Mononuclear cell (primary cell): ENCODE measurements at regions not wholly inside any gene's neighbourhood (a gene's known extent, or its start where the extent isn't known, plus 50 kb on each side); places are given as distances from the start of the nearest gene placed in this dataset.
"Not testable (repeated sequence)": the region's sequence is repeated elsewhere in the genome, so short reads cannot be mapped to it uniquely, and the experiment has no call there.

ENCODE experiments used
- H3K27me3 ChIP-seq: 2 replicates; pipeline ENCODE4 v1.6.0; 2011; ENCODE audit warnings: low read length, control low read depth; ENCODE audit not compliant: insufficient read depth
- H3K4me1 ChIP-seq: 2 replicates; pipeline ENCODE4 v1.5.1; 2011; ENCODE audit warnings: mild to moderate bottlenecking, low read length, control low read depth; ENCODE audit not compliant: insufficient read depth
- H3K4me3 ChIP-seq: 2 replicates; pipeline ENCODE4 v1.5.1; 2011; ENCODE audit warnings: mild to moderate bottlenecking, low read length, moderate library complexity
- H3K9me3 ChIP-seq: 2 replicates; pipeline ENCODE4 v1.5.1; 2011; ENCODE audit warnings: low read depth, mild to moderate bottlenecking, control low read depth, low read length

- H3K4me3 ChIP-seq = no peak overlapping the region
- H3K27me3 ChIP-seq = no peaks in the 10 kb centered on the region
- H3K4me1 ChIP-seq = no peaks in the 10 kb centered on the region
- no peaks in the 10 kb centered on the region for H3K9me3 ChIP-seq
These were observed 304.8 kb downstream of the PTPRC start for GRCh38 chr1:198943484-198944187.

DNA sequence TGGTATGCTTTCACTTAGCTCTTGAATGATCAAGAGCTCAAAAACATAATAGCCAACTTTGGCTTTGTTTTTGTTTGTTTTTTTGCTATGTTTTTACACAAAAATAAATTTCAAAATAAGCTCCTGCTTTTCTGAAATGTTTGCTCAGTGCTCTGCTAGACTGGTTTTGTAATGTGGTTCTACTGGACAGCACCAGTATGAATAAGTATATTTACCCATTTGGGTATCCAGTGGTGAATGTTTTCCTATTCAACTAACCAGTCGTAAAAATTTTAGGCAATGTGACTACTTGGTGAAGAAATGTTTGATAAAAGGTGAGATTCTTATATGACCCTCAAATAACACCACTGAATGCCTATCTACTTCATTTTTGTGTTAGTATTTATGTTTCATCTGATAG, 308.6 kb downstream of the PTPRC start:
- Histone ChIP-seq H3K4me3 (no peak overlapping the region), H3K27me3 (no peaks in the 10 kb centered on the region), H3K4me1 (no peaks in the 10 kb centered on the region), H3K9me3 (no peaks in the 10 kb centered on the region)

- no peaks in the 10 kb centered on the region for H3K27me3 ChIP-seq
- no peaks in the 10 kb centered on the region for H3K9me3 ChIP-seq
- H3K4me1 ChIP-seq = no peaks in the 10 kb centered on the region
- no peak overlapping the region for H3K4me3 ChIP-seq
These were observed 310.2 kb downstream of the PTPRC start for GRCh38 chr1:198948895-198949659.

- no peaks in the 10 kb centered on the region for H3K27me3 ChIP-seq
- H3K4me3 ChIP-seq = no peak overlapping the region
- H3K4me1 ChIP-seq = no peaks in the 10 kb centered on the region
- H3K9me3 ChIP-seq = peaks cover 1% of the 10 kb centered on the region
These were observed 311.2 kb downstream of the PTPRC start for GRCh38 chr1:198950036-198950435.

- no peaks in the 10 kb centered on the region for H3K4me1 ChIP-seq
- no peak overlapping the region for H3K4me3 ChIP-seq
- peaks cover 5% of the 10 kb centered on the region for H3K9me3 ChIP-seq
- H3K27me3 ChIP-seq = no peaks in the 10 kb centered on the region
These were observed 316.2 kb downstream of the PTPRC start for GRCh38 chr1:198955085-198955484.

DNA sequence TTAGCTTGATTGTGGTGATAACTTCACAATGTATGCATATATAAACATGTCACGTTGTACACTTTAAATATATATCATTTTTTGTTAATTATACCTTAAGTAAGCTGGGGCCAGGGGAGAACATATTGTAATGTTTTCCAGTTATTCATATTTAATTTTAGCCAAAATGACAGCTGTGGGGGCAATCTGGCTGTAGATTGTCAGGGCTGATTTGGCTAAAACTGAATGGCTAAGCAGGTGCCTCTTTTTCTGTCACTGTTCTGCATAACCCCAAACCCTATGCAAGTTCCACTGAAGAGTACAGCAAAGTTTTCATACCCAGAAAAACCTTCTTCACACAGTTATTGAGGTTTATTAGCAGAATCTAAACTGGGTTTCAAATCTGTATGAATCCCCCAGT, 318.2 kb downstream of the PTPRC start:
- peaks cover 5% of the 10 kb centered on the region for H3K9me3 ChIP-seq
- no peaks in the 10 kb centered on the region for H3K27me3 ChIP-seq
- no peaks in the 10 kb centered on the region for H3K4me1 ChIP-seq
- no peak overlapping the region for H3K4me3 ChIP-seq

GRCh38 chr1:198959032-198959431, 320.2 kb downstream of the PTPRC start:
- H3K4me1 ChIP-seq = no peaks in the 10 kb centered on the region
- no peaks in the 10 kb centered on the region for H3K27me3 ChIP-seq
- peaks cover 5% of the 10 kb centered on the region for H3K9me3 ChIP-seq
- H3K4me3 ChIP-seq = no peak overlapping the region

- no peaks in the 10 kb centered on the region for H3K4me1 ChIP-seq
- H3K27me3 ChIP-seq = no peaks in the 10 kb centered on the region
- peaks cover 5% of the 10 kb centered on the region for H3K9me3 ChIP-seq
- no peak overlapping the region for H3K4me3 ChIP-seq
These were observed 320.8 kb downstream of the PTPRC start for GRCh38 chr1:198959676-198960075.

GRCh38 chr1:198963796-198964195, 325.0 kb downstream of the PTPRC start:
- H3K9me3 ChIP-seq, H3K4me3 ChIP-seq, H3K4me1 ChIP-seq, H3K27me3 ChIP-seq: not testable (repeated sequence)

GRCh38 chr1:198966519-198966918, 327.7 kb downstream of the PTPRC start:
- H3K4me1 ChIP-seq = no peaks in the 10 kb centered on the region
- no peaks in the 10 kb centered on the region for H3K9me3 ChIP-seq
- H3K4me3 ChIP-seq = no peak overlapping the region
- H3K27me3 ChIP-seq = no peaks in the 10 kb centered on the region

DNA sequence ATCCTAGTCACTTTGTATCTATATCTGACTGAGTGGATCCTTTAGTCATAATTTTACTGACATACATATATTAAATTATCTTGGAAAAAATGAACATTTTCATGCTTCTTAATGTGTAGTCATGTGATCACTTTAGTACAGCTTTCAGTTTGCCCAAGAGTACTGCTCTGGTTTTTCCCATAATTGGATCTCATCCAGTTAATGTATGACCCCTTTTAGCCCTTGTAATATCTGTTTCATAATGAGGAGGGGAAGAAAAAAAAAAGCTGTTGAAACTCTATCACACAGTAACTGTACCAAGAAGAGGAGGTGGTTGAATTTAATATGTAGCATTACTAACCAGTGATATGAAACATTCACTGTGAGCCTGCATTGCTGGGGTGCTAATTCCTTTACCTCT, 328.7 kb downstream of the PTPRC start:
- Histone ChIP-seq H3K4me3 (no peak overlapping the region), H3K9me3 (no peaks in the 10 kb centered on the region), H3K4me1 (no peaks in the 10 kb centered on the region), H3K27me3 (no peaks in the 10 kb centered on the region)

DNA sequence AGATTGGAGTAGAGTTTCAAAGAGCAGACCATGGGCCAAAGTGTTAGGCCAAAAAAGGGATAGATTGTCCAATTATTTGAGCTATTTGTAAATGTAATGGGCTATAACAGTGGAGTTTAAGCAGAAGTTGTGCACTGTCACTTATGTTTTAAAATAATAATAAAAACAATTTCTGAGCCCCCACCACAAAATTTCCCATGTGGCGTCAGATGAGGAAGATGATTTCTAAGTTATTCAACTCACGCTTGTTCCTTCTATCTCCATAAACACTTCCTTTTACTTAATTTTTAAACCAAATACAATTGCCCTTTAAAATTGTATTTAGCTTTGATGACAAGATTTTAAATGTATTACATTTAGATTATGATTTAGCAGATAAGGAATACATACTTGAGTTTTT, 330.0 kb downstream of the PTPRC start:
- Histone ChIP-seq H3K4me3 (no peak overlapping the region), H3K4me1 (no peaks in the 10 kb centered on the region), H3K9me3 (no peaks in the 10 kb centered on the region), H3K27me3 (no peaks in the 10 kb centered on the region)

GRCh38 chr1:198969981-198970380, 331.1 kb downstream of the PTPRC start:
- H3K9me3 ChIP-seq = no peaks in the 10 kb centered on the region
- no peaks in the 10 kb centered on the region for H3K4me1 ChIP-seq
- no peak overlapping the region for H3K4me3 ChIP-seq
- no peaks in the 10 kb centered on the region for H3K27me3 ChIP-seq

DNA sequence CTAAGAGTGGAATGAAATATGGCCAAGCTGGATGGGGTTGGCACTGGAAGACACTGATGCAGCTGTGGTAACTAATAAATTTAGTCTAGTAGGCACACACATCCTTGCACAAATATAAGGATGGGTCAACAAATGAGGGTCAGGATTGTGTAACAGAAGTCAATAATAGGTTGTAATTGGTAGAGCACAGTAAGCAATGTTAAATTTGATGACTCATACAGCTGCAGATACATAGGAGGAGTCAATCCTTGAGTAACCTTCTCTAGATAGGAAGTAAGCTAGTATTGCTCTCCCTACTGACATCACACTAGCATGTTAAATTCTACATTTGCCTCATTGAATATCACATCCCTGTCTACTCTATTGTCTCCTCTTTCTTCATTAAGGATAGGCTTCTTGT, 332.1 kb downstream of the PTPRC start:
- H3K9me3 ChIP-seq = no peaks in the 10 kb centered on the region
- H3K27me3 ChIP-seq = no peaks in the 10 kb centered on the region
- no peak overlapping the region for H3K4me3 ChIP-seq
- H3K4me1 ChIP-seq = no peaks in the 10 kb centered on the region

GRCh38 chr1:198977909-198978308, 339.1 kb downstream of the PTPRC start:
- no peak overlapping the region for H3K4me3 ChIP-seq

DNA sequence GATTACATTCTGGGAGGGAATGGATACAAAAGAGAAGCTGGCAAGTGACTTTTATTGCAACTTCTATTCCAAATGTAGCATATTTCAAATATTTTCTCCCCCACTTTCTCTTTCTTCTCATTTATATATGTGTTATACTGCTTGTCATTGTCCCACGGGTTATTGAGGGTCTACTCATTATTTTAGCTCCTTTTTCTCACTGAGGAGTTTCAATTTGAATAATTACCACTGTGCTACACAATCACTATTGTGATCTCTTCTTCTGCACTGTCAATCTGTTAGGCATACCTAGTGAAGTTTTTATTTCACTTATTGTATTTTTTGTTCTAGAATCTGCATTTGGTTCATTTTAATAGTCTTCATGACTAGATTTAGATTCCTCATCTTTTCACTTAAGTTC, 339.7 kb downstream of the PTPRC start:
- no peak overlapping the region for H3K4me3 ChIP-seq
- H3K9me3 ChIP-seq = no peaks in the 10 kb centered on the region
- H3K27me3 ChIP-seq = no peaks in the 10 kb centered on the region
- H3K4me1 ChIP-seq = no peaks in the 10 kb centered on the region

More at GRCh38 chr1:198977909-198978308, 339.1 kb downstream of the PTPRC start:
- Histone ChIP-seq H3K27me3 (no peaks in the 10 kb centered on the region), H3K9me3 (no peaks in the 10 kb centered on the region), H3K4me1 (no peaks in the 10 kb centered on the region)
